GM12872 (cell line): ENCODE measurements at regions not wholly inside any gene's neighbourhood (a gene's known extent, or its start where the extent isn't known, plus 50 kb on each side); places are given as distances from the start of the nearest gene placed in this dataset.

Source experiments
- CTCF ChIP-seq: IDR thresholded peaks from 3 replicates; pipeline ENCODE4 v1.5.1; 2011; ENCODE audit warnings: low read depth, mild to moderate bottlenecking, low read length, moderate library complexity; ENCODE audit not compliant: insufficient read depth

- no peak for TF ChIP-seq CTCF
These were observed 472.1 kb downstream of the SOX2 start for GRCh38 chr3:182183716-182184430.

DNA sequence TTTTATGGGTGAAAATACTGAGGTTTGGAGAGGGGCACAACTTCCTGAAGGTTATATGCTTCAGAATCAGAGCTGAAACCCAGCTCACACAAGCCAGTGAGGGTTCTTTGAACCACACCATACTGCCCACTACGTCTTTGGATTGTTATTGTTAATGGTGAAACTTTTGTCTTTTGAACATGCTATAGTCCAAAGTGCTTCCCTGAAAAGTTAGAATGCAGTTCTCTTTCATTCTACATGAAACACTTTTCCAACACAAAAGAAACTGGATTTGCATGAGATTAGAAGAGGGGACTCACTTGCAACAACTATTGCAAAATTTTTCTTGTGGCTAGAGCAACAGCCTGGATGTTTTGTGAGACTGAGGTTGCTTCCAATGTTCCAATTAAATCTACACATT lies 473.6 kb downstream of the SOX2 start:
- TF ChIP-seq CTCF = no peak

- TF ChIP-seq CTCF = no peak
These were observed 478.3 kb downstream of the SOX2 start for GRCh38 chr3:182190056-182190455.

DNA sequence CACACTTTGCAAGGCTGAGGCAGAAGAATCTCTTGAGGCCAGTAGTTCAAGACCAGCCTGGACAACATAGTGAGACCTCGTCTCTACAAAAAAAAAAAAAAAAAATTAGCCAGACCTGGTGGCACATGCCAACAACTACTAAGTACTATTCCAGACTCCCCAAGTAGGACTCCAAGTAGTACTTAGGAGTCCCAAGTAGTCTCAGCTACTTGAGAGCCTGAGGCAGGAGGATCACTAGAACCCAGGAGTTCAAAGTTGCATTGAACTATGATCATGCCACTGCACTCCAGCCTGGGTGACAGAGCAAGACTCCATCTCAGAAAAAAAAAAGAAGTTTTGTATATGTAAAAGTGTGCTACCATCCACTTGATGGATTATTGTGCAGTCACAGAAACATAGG lies 486.6 kb downstream of the SOX2 start:
- TF ChIP-seq CTCF = no peak

DNA sequence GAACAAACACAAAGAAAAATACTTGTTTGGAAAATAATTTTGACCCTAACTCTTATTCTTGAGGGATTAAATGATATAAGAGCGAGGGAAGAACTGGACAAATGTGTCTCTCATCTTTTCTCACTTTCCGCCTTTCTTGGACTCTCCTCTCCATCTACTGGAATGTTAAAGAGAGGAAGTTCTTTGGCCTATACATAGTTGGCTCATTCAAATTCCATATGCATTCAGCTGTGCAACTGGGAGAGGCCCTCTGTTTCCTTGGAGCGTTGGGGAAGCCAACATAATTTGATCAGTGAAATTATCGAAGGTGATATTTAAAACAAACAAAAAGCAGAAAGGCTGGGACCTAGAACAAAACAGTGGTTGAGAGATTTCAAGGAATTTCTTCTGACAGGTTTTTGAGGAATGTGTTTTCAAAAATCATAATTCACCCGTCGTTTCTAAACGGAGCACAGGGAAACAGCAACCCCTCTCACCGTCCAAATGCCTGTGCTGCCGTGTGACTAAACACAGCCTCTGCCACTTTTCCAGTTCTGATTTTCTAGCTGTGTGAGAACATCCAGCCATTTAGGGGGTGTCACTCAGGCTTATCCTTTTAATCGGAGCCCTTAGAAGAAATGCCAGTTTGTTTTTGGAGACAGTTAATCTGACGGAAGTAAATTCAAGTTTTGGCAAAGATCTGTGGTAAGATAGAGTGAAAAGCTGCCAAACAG lies 489.9 kb downstream of the SOX2 start:
- TF ChIP-seq CTCF = no peak

- no peak for TF ChIP-seq CTCF
These were observed 500.9 kb downstream of the SOX2 start for GRCh38 chr3:182212479-182213076.

DNA sequence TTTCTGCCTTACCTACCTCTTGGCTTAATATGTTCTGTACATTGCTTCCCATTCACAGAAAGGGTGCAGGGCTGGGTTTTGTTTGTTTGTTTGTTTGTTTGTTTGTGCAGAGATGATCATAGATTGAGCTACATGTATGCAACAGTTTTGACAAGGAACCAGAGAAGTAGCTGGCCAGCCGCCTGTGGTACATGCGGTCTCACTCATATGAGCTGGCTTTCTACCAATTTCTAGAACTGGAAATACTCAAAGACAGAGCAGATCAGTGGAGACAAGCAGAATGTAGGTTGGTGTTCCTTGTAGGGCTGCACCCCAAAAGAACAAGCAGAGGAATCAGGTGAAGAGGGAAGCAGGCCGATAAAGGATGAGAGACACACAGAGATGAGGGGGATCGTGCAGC lies 502.7 kb downstream of the SOX2 start:
- TF ChIP-seq CTCF = no peak
